BLaER1 (cell line): ENCODE measurements at regions not wholly inside any gene's neighbourhood (a gene's known extent, or its start where the extent isn't known, plus 50 kb on each side); places are given as distances from the start of the nearest gene placed in this dataset.

Experiments
- H3K27ac ChIP-seq: shearing (Covaris generic); formaldehyde crosslinking; 2 replicates; pipeline ENCODE4 v1.8.1; 2022
- H3K27me3 ChIP-seq: shearing (Covaris generic); formaldehyde crosslinking; 2 replicates; pipeline ENCODE4 v1.8.1; 2022
- H3K36me3 ChIP-seq: shearing (Covaris generic); formaldehyde crosslinking; 2 replicates; pipeline ENCODE4 v1.8.1; 2022
- H3K4me1 ChIP-seq: shearing (Covaris generic); formaldehyde crosslinking; 2 replicates; pipeline ENCODE4 v1.8.1; 2022
- H3K4me2 ChIP-seq: shearing (Covaris generic); formaldehyde crosslinking; 2 replicates; pipeline ENCODE4 v1.8.1; 2022
- H3K4me3 ChIP-seq: shearing (Covaris generic); formaldehyde crosslinking; 2 replicates; pipeline ENCODE4 v1.8.1; 2022
- H3K9ac ChIP-seq: shearing (Covaris generic); formaldehyde crosslinking; 2 replicates; pipeline ENCODE4 v1.8.1; 2022
- H3K9me3 ChIP-seq: shearing (Covaris generic); formaldehyde crosslinking; 2 replicates; pipeline ENCODE4 v1.8.1; 2022
- H4K20me1 ChIP-seq: shearing (Covaris generic); formaldehyde crosslinking; 2 replicates; pipeline ENCODE4 v1.8.1; 2022
- Cebpa-rat ChIP-seq: shearing (Covaris generic); IDR thresholded peaks from 2 replicates; pipeline ENCODE4 v1.8.1; 2022

DNA sequence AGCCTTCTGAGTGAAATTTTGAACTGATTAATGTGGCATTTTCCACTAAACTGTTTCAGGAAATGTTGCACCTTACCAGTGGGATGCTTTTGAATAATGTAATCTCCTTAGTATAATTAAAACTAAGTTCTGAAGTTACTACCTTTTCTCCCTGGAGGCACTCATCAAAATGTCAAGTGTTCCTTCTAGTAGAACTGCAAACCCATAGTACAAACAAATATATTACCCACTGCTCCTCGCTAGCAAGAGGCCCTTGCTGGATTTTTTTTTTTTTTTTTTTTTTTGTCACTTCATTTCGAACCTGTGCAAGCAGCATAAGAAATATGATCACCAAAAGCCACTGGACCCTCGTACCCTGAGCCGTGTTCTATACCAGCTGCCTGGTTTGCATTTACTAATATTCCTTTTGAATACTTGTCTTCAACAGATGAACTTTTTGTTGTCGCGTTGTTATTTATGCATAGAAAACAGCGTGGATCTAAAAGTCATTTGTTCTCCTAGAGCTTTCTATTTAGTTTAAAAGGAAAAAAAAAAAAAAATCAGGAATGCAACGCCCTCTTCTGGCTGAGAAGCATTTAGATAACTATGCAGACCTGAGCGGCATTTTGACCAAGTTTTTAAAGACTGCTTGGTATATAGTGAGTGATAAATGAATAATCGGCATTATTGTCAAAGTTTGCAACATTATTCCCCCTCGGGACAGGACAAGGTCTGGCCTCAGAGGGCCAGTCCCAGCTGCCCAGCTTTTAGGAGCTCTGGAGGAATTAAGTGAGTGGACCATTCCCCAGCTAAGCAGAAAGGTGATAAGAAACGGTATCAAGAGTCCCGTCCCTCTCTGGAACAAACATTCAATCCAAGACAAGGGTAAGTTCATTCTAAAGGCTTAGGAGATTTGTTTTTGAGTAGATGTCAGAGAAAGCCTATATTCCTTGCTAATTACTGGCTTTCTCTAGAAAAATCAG lies 162.5 kb upstream of the KIF2A start:
- H3K4me2 ChIP-seq: no peak overlapping the region
- no peak for TF ChIP-seq Cebpa-rat
- H3K27ac ChIP-seq: no peak overlapping the region
- H3K9ac ChIP-seq: no peak overlapping the region
- H3K9me3 ChIP-seq: peaks cover 5% of the 10 kb centered on the region; the same call in 1 of the 2 replicates
- H3K4me3 ChIP-seq: no peak overlapping the region
- peaks cover 6% of the 10 kb centered on the region; the same call in 1 of the 2 replicates for H3K4me1 ChIP-seq
- H3K27me3 ChIP-seq: no peaks in the 10 kb centered on the region
- H4K20me1 ChIP-seq: no peaks in the 10 kb centered on the region
- H3K36me3 ChIP-seq: no peaks in the 10 kb centered on the region

DNA sequence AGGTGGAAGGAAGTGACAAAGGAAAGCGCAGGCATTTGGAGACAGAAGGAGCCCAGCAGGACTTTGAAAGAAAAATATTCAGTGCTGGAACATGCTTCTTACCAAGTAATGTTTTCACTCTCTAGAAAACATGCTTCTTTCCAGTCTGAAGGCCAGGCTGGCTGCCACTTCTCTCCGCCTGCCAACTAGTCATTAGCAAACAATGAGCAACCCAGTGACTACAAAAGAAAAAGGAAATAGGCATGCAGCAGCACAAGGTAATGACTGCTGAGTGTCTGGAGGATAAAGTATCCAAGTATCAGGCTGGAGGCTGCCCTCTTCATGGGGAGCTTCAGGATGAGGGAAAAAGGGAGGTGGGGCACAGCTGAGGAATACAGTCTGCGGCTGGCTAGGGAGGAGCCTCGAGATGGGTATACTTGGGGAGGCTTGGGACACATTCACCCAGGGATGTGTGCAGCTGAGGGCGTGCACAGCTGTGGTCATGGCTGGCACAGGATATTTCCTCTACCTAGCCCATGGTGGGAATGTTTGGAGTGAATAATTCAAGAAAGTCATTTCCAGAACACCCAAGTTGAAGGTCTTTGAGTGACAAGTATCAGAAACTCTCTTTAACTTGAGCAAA lies 161.5 kb upstream of the KIF2A start:
- Histone ChIP-seq H3K27ac (no peak overlapping the region), H3K4me3 (no peak overlapping the region), H3K4me2 (no peak overlapping the region), H3K27me3 (no peaks in the 10 kb centered on the region), H3K36me3 (no peaks in the 10 kb centered on the region), H3K4me1 (0 out of 2 replicates have a peak, but pooled peaks cover under 1% of the 10 kb centered on the region), H3K9ac (no peak overlapping the region), H4K20me1 (no peaks in the 10 kb centered on the region), H3K9me3 (peaks cover 5% of the 10 kb centered on the region; the same call in 1 of the 2 replicates)
- TF ChIP-seq Cebpa-rat: no peak

DNA sequence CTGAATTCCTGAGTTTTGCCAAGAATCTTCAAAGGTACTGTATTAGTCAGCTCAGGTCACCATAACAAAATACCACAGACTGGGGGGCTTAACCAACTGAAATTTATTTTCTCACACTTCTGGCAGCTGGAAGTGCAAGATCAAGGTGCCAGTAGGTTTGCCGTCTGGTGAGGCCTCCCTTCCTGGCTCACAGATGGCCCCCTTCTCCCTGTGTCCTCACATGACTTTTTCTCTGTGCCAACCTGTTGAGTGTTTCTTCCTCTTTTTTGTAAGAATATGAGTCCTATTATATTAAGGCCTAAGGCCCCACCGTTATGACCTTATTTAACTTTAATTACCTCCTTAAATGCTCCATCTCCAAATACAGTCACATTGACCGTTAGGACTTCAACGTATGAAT lies 156.1 kb upstream of the KIF2A start:
- Histone ChIP-seq H3K9me3 (peaks cover 14% of the 10 kb centered on the region), H4K20me1 (no peaks in the 10 kb centered on the region), H3K27me3 (no peaks in the 10 kb centered on the region), H3K4me1 (0 out of 2 replicates have a peak, but pooled peaks cover 5% of the 10 kb centered on the region), H3K36me3 (no peaks in the 10 kb centered on the region), H3K27ac (no peak overlapping the region), H3K4me3 (no peak overlapping the region), H3K9ac (no peak overlapping the region), H3K4me2 (no peak overlapping the region)
- no peak for TF ChIP-seq Cebpa-rat

DNA sequence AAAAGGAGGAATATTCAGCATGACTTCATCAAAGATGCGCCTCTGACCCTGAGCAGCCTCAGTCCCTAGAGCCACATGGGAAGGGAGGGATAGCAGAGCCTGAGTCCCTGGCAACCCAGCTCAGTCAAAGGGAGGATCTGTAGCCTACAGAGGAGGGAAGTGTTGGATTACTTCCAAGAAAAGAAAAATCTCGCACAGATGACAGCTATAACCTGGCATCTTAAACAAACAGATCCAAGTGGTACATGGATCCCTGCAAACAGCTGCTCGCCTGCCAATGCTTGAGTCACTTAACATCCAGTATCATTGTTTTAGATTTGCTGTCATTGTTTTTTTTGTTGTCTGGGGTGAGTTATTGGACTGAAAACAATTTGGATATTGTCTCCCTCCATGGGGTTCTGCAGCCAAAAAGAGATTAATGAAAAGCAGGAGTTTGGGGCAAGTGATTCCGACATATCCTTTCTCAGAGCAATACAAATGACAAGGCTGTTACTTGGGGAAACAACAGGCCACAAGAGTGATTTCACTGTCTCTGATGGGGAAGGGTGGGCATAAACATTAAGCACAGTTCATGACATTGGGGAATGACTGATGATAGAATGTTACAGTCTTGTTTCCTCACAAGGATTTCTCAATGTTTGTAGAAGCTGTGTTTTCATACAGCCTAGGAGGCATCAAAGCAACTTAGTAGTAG lies 153.5 kb upstream of the KIF2A start:
- no peak overlapping the region for H3K27ac ChIP-seq
- 0 out of 2 replicates have a peak, but pooled peaks cover 5% of the 10 kb centered on the region for H3K4me1 ChIP-seq
- H3K9ac ChIP-seq: no peak overlapping the region
- peaks cover 16% of the 10 kb centered on the region for H3K9me3 ChIP-seq
- H3K4me3 ChIP-seq: no peak overlapping the region
- no peaks in the 10 kb centered on the region for H4K20me1 ChIP-seq
- H3K27me3 ChIP-seq: no peaks in the 10 kb centered on the region
- TF ChIP-seq Cebpa-rat: no peak
- H3K36me3 ChIP-seq: no peaks in the 10 kb centered on the region
- no peak overlapping the region for H3K4me2 ChIP-seq

DNA sequence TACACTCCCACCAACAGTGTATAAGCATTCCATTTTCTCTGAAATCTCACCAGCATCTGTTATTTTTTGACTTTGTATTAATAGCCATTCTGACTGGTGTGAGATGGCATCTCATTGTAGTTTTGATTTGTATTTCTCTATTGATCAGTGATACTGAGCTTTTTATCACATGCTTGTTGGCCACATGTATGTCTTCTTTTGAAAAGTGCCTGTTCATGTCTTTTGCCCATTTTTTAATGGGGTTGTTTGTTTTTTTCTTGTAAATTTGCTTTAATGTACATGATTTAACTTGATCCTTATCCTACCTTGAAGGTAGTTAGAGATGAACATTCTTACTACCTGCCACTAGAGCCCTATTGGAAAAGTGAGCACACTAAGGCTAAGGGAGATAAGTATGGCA lies 151.2 kb upstream of the KIF2A start:
- no peak overlapping the region for H3K27ac ChIP-seq
- H4K20me1 ChIP-seq: no peaks in the 10 kb centered on the region
- H3K36me3 ChIP-seq: no peaks in the 10 kb centered on the region
- no peak for TF ChIP-seq Cebpa-rat
- H3K9me3 ChIP-seq: peaks cover 32% of the 10 kb centered on the region
- no peak overlapping the region for H3K4me2 ChIP-seq
- no peaks in the 10 kb centered on the region for H3K27me3 ChIP-seq
- H3K4me3 ChIP-seq: no peak overlapping the region
- H3K9ac ChIP-seq: no peak overlapping the region
- 0 out of 2 replicates have a peak, but pooled peaks cover 2% of the 10 kb centered on the region for H3K4me1 ChIP-seq

DNA sequence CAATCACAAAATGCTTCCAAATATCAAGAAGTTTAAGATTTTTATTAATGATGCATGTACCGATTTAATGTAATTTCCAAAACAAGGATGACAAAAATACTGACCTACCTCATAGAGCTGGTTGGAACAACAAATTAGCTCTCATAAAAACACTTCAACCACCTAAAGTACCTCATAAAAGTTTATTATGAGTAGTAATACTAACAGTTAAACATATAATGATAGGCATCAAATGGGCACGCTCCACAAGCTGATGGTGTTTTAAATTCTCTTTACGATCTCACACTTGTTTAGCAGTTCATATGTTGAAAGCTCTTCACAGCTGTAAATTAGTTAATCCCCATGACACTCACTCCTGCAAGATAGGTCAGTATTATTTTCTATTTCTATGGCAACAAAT lies 150.0 kb upstream of the KIF2A start:
- H3K4me1 ChIP-seq: no peaks in the 10 kb centered on the region
- no peak overlapping the region for H3K9ac ChIP-seq
- no peaks in the 10 kb centered on the region for H3K36me3 ChIP-seq
- H3K9me3 ChIP-seq: peaks cover 42% of the 10 kb centered on the region
- TF ChIP-seq Cebpa-rat: no peak
- H3K27me3 ChIP-seq: no peaks in the 10 kb centered on the region
- H4K20me1 ChIP-seq: no peaks in the 10 kb centered on the region
- no peak overlapping the region for H3K4me2 ChIP-seq
- H3K27ac ChIP-seq: no peak overlapping the region
- H3K4me3 ChIP-seq: no peak overlapping the region

DNA sequence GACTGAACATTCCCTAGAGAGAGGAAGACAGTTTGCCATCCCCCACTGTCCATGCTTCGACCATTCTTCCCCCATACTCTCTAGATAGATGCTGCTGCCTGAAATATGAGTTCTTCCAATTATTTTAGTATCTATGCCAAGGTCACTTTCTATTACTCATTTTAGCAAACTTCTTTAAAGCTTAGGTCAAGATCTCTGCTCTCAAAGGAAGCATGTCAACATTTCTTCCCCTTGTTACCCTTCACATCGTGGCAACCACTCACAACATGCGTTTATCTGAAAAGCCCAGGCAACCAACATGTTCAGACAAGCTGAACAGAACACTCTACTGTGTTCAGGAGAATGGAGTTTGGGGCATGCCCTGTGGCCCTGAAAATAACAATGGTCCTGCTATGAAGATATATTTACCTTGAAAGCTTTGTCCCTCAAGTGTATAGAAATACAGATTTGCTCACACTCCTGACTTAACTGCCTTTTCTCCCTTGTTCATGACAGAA lies 138.4 kb upstream of the KIF2A start:
- H3K9me3 ChIP-seq: peaks cover 7% of the 10 kb centered on the region
- no peaks in the 10 kb centered on the region for H3K4me1 ChIP-seq
- H3K36me3 ChIP-seq: no peaks in the 10 kb centered on the region
- H3K27me3 ChIP-seq: no peaks in the 10 kb centered on the region
- no peak overlapping the region for H3K4me2 ChIP-seq
- H3K27ac ChIP-seq: no peak overlapping the region
- H3K4me3 ChIP-seq: no peak overlapping the region
- no peak overlapping the region for H3K9ac ChIP-seq
- TF ChIP-seq Cebpa-rat: no peak
- no peaks in the 10 kb centered on the region for H4K20me1 ChIP-seq

DNA sequence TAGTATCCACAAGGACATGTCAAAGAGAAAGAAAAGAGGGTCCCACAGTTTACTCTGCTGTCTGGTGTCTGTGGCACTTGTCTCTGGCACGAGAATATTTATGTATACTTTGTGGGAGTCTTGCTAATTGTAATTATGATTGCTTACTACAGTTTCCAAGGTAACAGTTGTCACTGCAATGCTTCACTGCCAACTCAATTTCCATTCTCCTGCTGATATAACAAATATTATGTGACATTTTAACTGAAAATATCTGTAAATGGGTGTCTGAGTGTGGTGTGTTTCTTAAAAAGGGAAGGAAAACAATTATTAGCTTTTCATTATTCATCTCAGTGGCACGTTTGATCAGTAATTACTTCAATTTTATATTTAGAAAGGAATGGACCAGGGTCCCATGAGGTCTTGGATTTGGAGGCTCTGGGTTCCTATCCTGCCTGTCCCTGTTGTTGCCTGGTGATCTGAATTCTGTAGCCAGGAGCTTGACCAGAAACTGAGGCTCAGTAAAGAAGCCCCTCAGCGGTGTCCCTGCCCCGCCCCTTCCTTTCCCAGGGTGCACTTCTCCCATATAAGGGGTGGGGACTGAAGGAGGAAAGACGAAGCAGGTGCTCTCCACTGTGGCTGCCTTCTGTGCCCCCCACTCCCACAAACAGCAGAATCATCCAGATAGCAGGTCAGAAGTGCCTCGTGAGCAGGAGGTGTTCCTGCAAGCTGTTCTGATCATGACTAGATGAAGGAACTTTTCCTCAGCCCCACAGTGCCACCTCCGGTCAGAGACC lies 137.3 kb upstream of the KIF2A start:
- H3K27ac ChIP-seq: no peak overlapping the region
- H3K27me3 ChIP-seq: no peaks in the 10 kb centered on the region
- H3K4me2 ChIP-seq: no peak overlapping the region
- no peaks in the 10 kb centered on the region for H4K20me1 ChIP-seq
- no peak overlapping the region for H3K9ac ChIP-seq
- H3K36me3 ChIP-seq: no peaks in the 10 kb centered on the region
- H3K9me3 ChIP-seq: no peaks in the 10 kb centered on the region
- no peaks in the 10 kb centered on the region for H3K4me1 ChIP-seq
- H3K4me3 ChIP-seq: no peak overlapping the region
- TF ChIP-seq Cebpa-rat: no peak

DNA sequence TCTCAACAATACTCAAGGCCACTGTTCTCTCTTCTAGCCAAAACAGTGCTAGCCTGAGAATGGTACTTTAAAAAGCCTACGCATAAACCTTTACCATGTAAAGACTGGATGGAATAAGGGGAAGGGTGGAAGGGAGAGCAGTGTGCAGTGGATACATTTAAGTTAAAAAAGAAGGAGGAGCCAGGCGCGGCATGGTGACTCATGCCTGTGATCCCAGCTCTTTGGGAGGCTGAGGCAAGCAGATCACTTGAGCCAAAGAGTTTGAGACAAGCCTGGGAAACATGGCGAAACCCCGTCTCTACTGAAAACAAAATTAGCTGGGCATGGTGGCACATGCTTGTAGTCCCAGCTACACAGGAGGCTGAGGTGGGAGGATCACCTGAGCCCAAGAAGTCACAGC lies 127.7 kb upstream of the KIF2A start:
- no peak overlapping the region for H3K4me2 ChIP-seq
- H3K36me3 ChIP-seq: no peaks in the 10 kb centered on the region
- no peak overlapping the region for H3K9ac ChIP-seq
- no peaks in the 10 kb centered on the region for H3K4me1 ChIP-seq
- TF ChIP-seq Cebpa-rat: no peak
- no peak overlapping the region for H3K4me3 ChIP-seq
- no peaks in the 10 kb centered on the region for H4K20me1 ChIP-seq
- no peak overlapping the region for H3K27ac ChIP-seq
- no peaks in the 10 kb centered on the region for H3K27me3 ChIP-seq
- H3K9me3 ChIP-seq: no peaks in the 10 kb centered on the region
